Neural cell (in vitro differentiated cells): ENCODE measurements at regions not wholly inside any gene's neighbourhood (a gene's known extent, or its start where the extent isn't known, plus 50 kb on each side); places are given as distances from the start of the nearest gene placed in this dataset.

Experiments
- H2AFZ ChIP-seq: fragments of 200-600, 300-800 bp; sonication (generic), shearing (Covaris generic); 2 replicates; pipeline ENCODE4 v1.6.0; 2014; ENCODE audit warnings: low read depth, mild to moderate bottlenecking, antibody characterized with exemption, low read length, moderate library complexity
- H3F3A ChIP-seq: fragments of 200-600 bp; shearing (Covaris generic); 2 replicates; pipeline ENCODE4 v1.6.1; 2016; ENCODE audit warnings: mild to moderate bottlenecking, moderate library complexity, mixed read lengths, antibody characterized with exemption, low read length; ENCODE audit not compliant: insufficient read depth, poor library complexity, severe bottlenecking
- H3K27ac ChIP-seq: fragments of 200-600, 300-800 bp; sonication (generic), shearing (Covaris generic); 2 replicates; pipeline ENCODE4 v1.5.1; 2014; ENCODE audit warnings: mild to moderate bottlenecking, low read length, moderate library complexity
- H3K27me3 ChIP-seq: fragments of 300-800, 200-600 bp; sonication (generic), shearing (Covaris generic); 2 replicates; pipeline ENCODE4 v1.6.0; 2014; ENCODE audit warnings: mild to moderate bottlenecking, low read depth, low read length, moderate library complexity; ENCODE audit not compliant: insufficient read depth
- H3K36me3 ChIP-seq: fragments of 300-800, 200-600 bp; sonication (generic), shearing (Covaris generic); 2 replicates; pipeline ENCODE4 v1.5.1; 2014; ENCODE audit warnings: mild to moderate bottlenecking, antibody characterized with exemption, low read length, moderate library complexity; ENCODE audit not compliant: insufficient read depth
- H3K4me2 ChIP-seq: fragments of 300-800, 200-600 bp; sonication (generic), shearing (Covaris generic); 2 replicates; pipeline ENCODE4 v1.6.0; 2014; ENCODE audit warnings: mild to moderate bottlenecking, low read length
- H3K4me3 ChIP-seq: fragments of 300-800, 200-600 bp; sonication (generic), shearing (Covaris generic); 2 replicates; pipeline ENCODE4 v1.5.1; 2014; ENCODE audit warnings: mild to moderate bottlenecking, low read length, moderate library complexity
- H3K79me2 ChIP-seq: fragments of 200-600 bp; shearing (Covaris generic); replicated peaks from 2 replicates; pipeline ENCODE4 v1.6.0; 2014; ENCODE audit warnings: mild to moderate bottlenecking, low read length, moderate library complexity; ENCODE audit not compliant: insufficient read depth
- H3K9ac ChIP-seq: fragments of 300-800, 200-600 bp; sonication (generic), shearing (Covaris generic); 2 replicates; pipeline ENCODE4 v1.6.1; 2016; ENCODE audit warnings: mild to moderate bottlenecking, low read length, mixed read lengths
- H3K9me2 ChIP-seq: fragments of 200-600 bp; shearing (Covaris generic); 2 replicates; pipeline ENCODE4 v1.6.1; 2016; ENCODE audit warnings: mild to moderate bottlenecking, low read length, mixed read lengths; ENCODE audit not compliant: insufficient read depth
- H3K9me3 ChIP-seq: fragments of 200-600, 300-800 bp; sonication (generic), shearing (Covaris generic); 2 replicates; pipeline ENCODE4 v1.6.1; 2016; ENCODE audit warnings: mild to moderate bottlenecking, mixed run types, low read length, moderate library complexity, mixed read lengths
- H4K20me1 ChIP-seq: fragments of 200-600 bp; shearing (Covaris generic); 2 replicates; pipeline ENCODE4 v1.6.1; 2016; ENCODE audit warnings: mild to moderate bottlenecking, mixed run types; ENCODE audit not compliant: insufficient read depth
- EP300 ChIP-seq: fragments of 450-650 bp; conservative IDR thresholded peaks from 2 replicates; pipeline ENCODE4 v1.6.1; 2014; ENCODE audit warnings: antibody characterized with exemption, mild to moderate bottlenecking, moderate library complexity; ENCODE audit not compliant: poor library complexity, severe bottlenecking
- EZH2 ChIP-seq: fragments of 200-600, 300-800 bp; shearing (Covaris generic), sonication (generic); IDR thresholded peaks from 2 replicates; pipeline ENCODE4 v1.6.1; 2014; ENCODE audit warnings: antibody characterized with exemption, low read length, borderline replicate concordance, mild to moderate bottlenecking; ENCODE audit not compliant: insufficient read depth, poor library complexity, severe bottlenecking
- MXI1 ChIP-seq: fragments of 450-650 bp; conservative IDR thresholded peaks from 2 replicates; pipeline ENCODE4 v1.6.1; 2014; ENCODE audit warnings: antibody characterized with exemption, mild to moderate bottlenecking; ENCODE audit not compliant: poor library complexity, severe bottlenecking
- POLR2AphosphoS5 ChIP-seq: IDR thresholded peaks from 2 replicates; pipeline ENCODE4 v1.6.1; 2012
- RAD21 ChIP-seq: fragments of 450-650 bp; conservative IDR thresholded peaks from 2 replicates; pipeline ENCODE4 v1.6.1; 2014; ENCODE audit warnings: antibody characterized with exemption, mild to moderate bottlenecking, moderate library complexity
- SMC3 ChIP-seq: fragments of 450-650 bp; conservative IDR thresholded peaks from 2 replicates; pipeline ENCODE4 v1.6.1; 2014; ENCODE audit warnings: antibody characterized with exemption, mild to moderate bottlenecking, moderate library complexity; ENCODE audit not compliant: poor library complexity
- TAF1 ChIP-seq: IDR thresholded peaks from 2 replicates; pipeline ENCODE4 v1.6.1; 2012; ENCODE audit warnings: low read depth
- TF ChIP-seq, protein P1 (sequence below): fragments of 450-650 bp; IDR thresholded peaks from 2 replicates; pipeline ENCODE4 v1.5.1; 2014; ENCODE audit warnings: antibody characterized with exemption, mild to moderate bottlenecking, moderate library complexity; ENCODE audit not compliant: poor library complexity, severe bottlenecking
- TF ChIP-seq, protein P2 (sequence below): IDR thresholded peaks from 2 replicates; pipeline ENCODE4 v1.6.1; 2012; ENCODE audit warnings: borderline replicate concordance

DNA sequence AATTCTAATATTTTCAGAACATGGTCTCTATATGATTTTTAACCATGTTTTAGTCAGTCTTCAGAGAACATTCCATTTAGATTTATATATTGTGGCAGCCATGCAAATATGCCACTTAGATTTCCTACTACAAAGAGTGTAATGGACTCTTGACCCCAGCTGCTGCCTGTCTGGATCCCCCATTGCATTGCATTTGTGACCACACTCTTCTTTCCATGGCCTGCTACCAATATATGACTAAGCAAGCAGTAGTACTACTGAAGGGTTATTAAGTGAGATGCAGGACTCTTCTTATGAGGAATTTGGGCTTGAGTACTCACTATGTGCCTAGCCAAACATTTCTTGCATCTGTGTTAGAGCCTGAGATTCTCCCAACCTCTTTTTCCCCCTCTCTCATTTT, 306.8 kb downstream of the PDHA2 start:
- no peak overlapping the region for H3K9ac ChIP-seq
- H3K36me3 ChIP-seq, result no peaks in the 10 kb centered on the region
- H3K27me3 ChIP-seq, result no peaks in the 10 kb centered on the region
- no peak overlapping the region for H3K4me2 ChIP-seq
- no peak overlapping the region for H3K4me3 ChIP-seq
- H3K79me2 ChIP-seq, result no peaks in the 10 kb centered on the region
- H3K9me3 ChIP-seq, result no peaks in the 10 kb centered on the region
- H3K9me2 ChIP-seq, result no peaks in the 10 kb centered on the region
- H3F3A ChIP-seq, result no peaks in the 10 kb centered on the region
- H2AFZ ChIP-seq, result no peak overlapping the region
- H3K27ac ChIP-seq, result no peak overlapping the region
- no peaks in the 10 kb centered on the region for H4K20me1 ChIP-seq
- TF ChIP-seq, protein P1, sequence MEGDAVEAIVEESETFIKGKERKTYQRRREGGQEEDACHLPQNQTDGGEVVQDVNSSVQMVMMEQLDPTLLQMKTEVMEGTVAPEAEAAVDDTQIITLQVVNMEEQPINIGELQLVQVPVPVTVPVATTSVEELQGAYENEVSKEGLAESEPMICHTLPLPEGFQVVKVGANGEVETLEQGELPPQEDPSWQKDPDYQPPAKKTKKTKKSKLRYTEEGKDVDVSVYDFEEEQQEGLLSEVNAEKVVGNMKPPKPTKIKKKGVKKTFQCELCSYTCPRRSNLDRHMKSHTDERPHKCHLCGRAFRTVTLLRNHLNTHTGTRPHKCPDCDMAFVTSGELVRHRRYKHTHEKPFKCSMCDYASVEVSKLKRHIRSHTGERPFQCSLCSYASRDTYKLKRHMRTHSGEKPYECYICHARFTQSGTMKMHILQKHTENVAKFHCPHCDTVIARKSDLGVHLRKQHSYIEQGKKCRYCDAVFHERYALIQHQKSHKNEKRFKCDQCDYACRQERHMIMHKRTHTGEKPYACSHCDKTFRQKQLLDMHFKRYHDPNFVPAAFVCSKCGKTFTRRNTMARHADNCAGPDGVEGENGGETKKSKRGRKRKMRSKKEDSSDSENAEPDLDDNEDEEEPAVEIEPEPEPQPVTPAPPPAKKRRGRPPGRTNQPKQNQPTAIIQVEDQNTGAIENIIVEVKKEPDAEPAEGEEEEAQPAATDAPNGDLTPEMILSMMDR, result no peak

DNA sequence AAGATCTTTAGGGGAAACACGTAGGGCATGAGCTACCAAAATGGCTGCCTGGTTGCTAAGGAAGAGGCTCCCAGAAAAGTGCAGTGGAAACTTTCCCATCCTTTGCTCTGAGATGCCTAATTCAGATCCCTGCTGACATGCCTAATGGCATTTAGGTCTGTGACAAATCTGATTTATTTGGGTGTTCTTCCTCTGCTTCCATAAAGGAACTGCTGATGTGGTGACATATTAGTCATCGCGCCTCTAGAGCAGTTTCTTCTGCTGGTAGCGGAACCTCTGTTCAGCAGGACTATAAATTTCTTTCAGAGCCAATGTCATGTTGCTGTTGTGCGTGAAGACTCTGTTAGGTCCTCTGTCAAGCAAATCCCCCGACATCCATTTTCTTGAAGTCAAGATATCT, 310.0 kb downstream of the PDHA2 start:
- H3K27me3 ChIP-seq, result no peaks in the 10 kb centered on the region
- no peaks in the 10 kb centered on the region for H3K79me2 ChIP-seq
- TF ChIP-seq EZH2, result no peak
- no peak for TF ChIP-seq EP300
- no peak for TF ChIP-seq MXI1
- TF ChIP-seq TAF1, result no peak
- TF ChIP-seq, protein P1, result no peak
- TF ChIP-seq, protein P2, sequence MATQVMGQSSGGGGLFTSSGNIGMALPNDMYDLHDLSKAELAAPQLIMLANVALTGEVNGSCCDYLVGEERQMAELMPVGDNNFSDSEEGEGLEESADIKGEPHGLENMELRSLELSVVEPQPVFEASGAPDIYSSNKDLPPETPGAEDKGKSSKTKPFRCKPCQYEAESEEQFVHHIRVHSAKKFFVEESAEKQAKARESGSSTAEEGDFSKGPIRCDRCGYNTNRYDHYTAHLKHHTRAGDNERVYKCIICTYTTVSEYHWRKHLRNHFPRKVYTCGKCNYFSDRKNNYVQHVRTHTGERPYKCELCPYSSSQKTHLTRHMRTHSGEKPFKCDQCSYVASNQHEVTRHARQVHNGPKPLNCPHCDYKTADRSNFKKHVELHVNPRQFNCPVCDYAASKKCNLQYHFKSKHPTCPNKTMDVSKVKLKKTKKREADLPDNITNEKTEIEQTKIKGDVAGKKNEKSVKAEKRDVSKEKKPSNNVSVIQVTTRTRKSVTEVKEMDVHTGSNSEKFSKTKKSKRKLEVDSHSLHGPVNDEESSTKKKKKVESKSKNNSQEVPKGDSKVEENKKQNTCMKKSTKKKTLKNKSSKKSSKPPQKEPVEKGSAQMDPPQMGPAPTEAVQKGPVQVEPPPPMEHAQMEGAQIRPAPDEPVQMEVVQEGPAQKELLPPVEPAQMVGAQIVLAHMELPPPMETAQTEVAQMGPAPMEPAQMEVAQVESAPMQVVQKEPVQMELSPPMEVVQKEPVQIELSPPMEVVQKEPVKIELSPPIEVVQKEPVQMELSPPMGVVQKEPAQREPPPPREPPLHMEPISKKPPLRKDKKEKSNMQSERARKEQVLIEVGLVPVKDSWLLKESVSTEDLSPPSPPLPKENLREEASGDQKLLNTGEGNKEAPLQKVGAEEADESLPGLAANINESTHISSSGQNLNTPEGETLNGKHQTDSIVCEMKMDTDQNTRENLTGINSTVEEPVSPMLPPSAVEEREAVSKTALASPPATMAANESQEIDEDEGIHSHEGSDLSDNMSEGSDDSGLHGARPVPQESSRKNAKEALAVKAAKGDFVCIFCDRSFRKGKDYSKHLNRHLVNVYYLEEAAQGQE, result no peak
- no peak for TF ChIP-seq SMC3
- TF ChIP-seq POLR2AphosphoS5, result no peak
- no peak for TF ChIP-seq RAD21
- H3K9me3 ChIP-seq, result no peaks in the 10 kb centered on the region
- H3K36me3 ChIP-seq, result no peaks in the 10 kb centered on the region
- H3K9ac ChIP-seq, result no peak overlapping the region
- no peaks in the 10 kb centered on the region for H4K20me1 ChIP-seq
- no peak overlapping the region for H2AFZ ChIP-seq
- no peak overlapping the region for H3K27ac ChIP-seq
- no peaks in the 10 kb centered on the region for H3F3A ChIP-seq
- no peak overlapping the region for H3K4me3 ChIP-seq
- no peak overlapping the region for H3K4me2 ChIP-seq
- no peaks in the 10 kb centered on the region for H3K9me2 ChIP-seq
